ENCODE measurements at regions not wholly inside any gene's neighbourhood (a gene's known extent, or its start where the extent isn't known, plus 50 kb on each side); places are given as distances from the start of the nearest gene placed in this dataset.

DNA sequence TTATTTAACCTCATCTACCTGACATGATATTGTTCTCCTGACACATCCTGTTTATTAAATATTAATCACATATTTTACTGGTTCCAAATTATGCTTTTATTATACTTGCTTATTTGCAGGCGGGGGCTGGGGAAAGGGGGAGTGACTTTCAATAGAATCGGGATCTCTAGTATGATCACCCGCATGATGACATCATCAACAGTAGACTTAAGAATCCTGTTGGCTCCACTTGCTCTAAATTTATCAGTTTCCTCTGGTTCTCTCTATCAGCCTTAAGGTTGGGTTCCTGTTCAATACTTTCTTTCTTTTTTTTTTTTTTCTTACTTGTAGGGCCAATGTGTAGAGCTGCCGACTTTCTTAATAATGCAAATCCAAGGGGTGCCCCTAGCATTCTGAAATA is 317.5 kb downstream of the BCHE start:
- no peak for TF ChIP-seq YY1 (IDR thresholded peaks at IDR 0.05; ENCODE audit: low read depth)
- TF ChIP-seq TAF1 (IDR thresholded peaks at IDR 0.05; ENCODE audit: low read depth) = no peak
- TF ChIP-seq FOXM1 (IDR thresholded peaks at IDR 0.05; ENCODE audit: borderline replicate concordance, low read depth) = no peak
- TF ChIP-seq CREB1 (IDR thresholded peaks at IDR 0.05; ENCODE audit: low read depth) = no peak
- no peak for TF ChIP-seq EP300 (IDR thresholded peaks at IDR 0.05; ENCODE audit: borderline replicate concordance)
- no peak for TF ChIP-seq CEBPB (IDR thresholded peaks at IDR 0.05)
- TF ChIP-seq RAD21 (IDR thresholded peaks at IDR 0.05; ENCODE audit: low read depth) = no peak
- TF ChIP-seq ZBTB7A (IDR thresholded peaks at IDR 0.05; ENCODE audit: low read depth) = no peak
- TF ChIP-seq, protein P1, sequence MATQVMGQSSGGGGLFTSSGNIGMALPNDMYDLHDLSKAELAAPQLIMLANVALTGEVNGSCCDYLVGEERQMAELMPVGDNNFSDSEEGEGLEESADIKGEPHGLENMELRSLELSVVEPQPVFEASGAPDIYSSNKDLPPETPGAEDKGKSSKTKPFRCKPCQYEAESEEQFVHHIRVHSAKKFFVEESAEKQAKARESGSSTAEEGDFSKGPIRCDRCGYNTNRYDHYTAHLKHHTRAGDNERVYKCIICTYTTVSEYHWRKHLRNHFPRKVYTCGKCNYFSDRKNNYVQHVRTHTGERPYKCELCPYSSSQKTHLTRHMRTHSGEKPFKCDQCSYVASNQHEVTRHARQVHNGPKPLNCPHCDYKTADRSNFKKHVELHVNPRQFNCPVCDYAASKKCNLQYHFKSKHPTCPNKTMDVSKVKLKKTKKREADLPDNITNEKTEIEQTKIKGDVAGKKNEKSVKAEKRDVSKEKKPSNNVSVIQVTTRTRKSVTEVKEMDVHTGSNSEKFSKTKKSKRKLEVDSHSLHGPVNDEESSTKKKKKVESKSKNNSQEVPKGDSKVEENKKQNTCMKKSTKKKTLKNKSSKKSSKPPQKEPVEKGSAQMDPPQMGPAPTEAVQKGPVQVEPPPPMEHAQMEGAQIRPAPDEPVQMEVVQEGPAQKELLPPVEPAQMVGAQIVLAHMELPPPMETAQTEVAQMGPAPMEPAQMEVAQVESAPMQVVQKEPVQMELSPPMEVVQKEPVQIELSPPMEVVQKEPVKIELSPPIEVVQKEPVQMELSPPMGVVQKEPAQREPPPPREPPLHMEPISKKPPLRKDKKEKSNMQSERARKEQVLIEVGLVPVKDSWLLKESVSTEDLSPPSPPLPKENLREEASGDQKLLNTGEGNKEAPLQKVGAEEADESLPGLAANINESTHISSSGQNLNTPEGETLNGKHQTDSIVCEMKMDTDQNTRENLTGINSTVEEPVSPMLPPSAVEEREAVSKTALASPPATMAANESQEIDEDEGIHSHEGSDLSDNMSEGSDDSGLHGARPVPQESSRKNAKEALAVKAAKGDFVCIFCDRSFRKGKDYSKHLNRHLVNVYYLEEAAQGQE (IDR thresholded peaks at IDR 0.05; ENCODE audit: low read depth) = no peak
- TF ChIP-seq EGR1 (IDR thresholded peaks at IDR 0.05) = no peak
- TF ChIP-seq, protein P2, sequence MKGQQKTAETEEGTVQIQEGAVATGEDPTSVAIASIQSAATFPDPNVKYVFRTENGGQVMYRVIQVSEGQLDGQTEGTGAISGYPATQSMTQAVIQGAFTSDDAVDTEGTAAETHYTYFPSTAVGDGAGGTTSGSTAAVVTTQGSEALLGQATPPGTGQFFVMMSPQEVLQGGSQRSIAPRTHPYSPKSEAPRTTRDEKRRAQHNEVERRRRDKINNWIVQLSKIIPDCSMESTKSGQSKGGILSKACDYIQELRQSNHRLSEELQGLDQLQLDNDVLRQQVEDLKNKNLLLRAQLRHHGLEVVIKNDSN (IDR thresholded peaks at IDR 0.05) = no peak
- TF ChIP-seq, protein P3, sequence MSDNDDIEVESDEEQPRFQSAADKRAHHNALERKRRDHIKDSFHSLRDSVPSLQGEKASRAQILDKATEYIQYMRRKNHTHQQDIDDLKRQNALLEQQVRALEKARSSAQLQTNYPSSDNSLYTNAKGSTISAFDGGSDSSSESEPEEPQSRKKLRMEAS (IDR thresholded peaks at IDR 0.05) = no peak
- TF ChIP-seq TEAD4 (IDR thresholded peaks at IDR 0.05) = no peak

Data from Ishikawa (cell line).